ENCODE measurements at regions not wholly inside any gene's neighbourhood (a gene's known extent, or its start where the extent isn't known, plus 50 kb on each side); places are given as distances from the start of the nearest gene placed in this dataset.

DNA sequence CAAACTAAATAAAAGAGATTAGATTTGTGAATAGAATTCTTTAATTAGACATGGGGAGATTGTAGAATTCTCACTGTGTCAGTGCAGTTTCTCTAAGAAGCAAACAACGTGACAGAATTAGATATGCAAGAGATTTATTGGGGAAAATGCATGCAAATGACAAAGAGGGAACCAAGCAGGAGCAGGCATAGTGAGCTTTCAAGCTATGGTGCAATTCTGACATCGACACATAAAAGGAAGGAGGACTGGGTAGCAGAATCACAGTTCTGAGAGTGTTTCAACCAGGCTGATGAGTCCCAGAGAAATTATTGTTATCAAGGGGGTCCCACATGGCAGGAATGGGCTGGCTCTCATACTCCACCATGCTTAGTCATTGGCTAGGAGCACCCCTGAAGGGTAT lies 338.4 kb downstream of the FIGN start:
- TF ChIP-seq, protein P1, sequence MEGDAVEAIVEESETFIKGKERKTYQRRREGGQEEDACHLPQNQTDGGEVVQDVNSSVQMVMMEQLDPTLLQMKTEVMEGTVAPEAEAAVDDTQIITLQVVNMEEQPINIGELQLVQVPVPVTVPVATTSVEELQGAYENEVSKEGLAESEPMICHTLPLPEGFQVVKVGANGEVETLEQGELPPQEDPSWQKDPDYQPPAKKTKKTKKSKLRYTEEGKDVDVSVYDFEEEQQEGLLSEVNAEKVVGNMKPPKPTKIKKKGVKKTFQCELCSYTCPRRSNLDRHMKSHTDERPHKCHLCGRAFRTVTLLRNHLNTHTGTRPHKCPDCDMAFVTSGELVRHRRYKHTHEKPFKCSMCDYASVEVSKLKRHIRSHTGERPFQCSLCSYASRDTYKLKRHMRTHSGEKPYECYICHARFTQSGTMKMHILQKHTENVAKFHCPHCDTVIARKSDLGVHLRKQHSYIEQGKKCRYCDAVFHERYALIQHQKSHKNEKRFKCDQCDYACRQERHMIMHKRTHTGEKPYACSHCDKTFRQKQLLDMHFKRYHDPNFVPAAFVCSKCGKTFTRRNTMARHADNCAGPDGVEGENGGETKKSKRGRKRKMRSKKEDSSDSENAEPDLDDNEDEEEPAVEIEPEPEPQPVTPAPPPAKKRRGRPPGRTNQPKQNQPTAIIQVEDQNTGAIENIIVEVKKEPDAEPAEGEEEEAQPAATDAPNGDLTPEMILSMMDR (IDR thresholded peaks at IDR 0.05; ENCODE audit: unreplicated experiment), result no peak
- H3K36me3 Mint-ChIP-seq (ENCODE audit: insufficient read depth, unreplicated experiment), result no peaks in the 10 kb centered on the region
- H3K4me3 Mint-ChIP-seq (ENCODE audit: low read depth, unreplicated experiment), result no peak overlapping the region
- H3K27ac Mint-ChIP-seq (ENCODE audit: unreplicated experiment), result no peak overlapping the region
- intact Hi-C loops (cut with micrococcal nuclease; ENCODE audit: unreplicated experiment), result no loop called here
- no peak for DNase-seq
- no peaks in the 10 kb centered on the region for H3K27me3 Mint-ChIP-seq (ENCODE audit: unreplicated experiment)
- H3K4me1 Mint-ChIP-seq (ENCODE audit: low read depth, unreplicated experiment), result peaks cover 7% of the 10 kb centered on the region
- H3K9me3 Mint-ChIP-seq (ENCODE audit: low read depth, unreplicated experiment), result no peaks in the 10 kb centered on the region
- BruUV-seq (replicated peaks), result no TSS peak
- CTCF ChIA-PET, result no interaction called here

DNA sequence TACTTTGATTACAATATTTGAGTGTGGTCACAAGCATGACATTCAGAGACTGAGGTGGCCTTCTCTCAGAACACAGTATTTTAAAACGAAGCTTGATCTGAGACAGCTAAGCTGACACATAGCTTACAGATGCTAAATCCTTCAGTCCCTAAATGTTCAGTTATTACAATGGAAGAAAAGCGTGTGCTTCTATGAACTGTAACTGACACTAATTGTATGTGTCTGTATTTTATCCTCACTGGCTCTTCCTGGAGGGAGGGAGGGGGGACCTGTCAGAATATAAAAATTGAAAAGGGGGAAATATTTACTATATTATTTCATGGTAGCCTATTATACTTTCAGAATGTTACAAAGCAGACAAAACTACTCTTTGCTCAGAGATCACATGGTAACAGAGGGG lies 340.2 kb downstream of the FIGN start:
- Mint-ChIP-seq H3K36me3 (ENCODE audit: insufficient read depth, unreplicated experiment) (no peaks in the 10 kb centered on the region), H3K4me3 (ENCODE audit: low read depth, unreplicated experiment) (no peak overlapping the region), H3K27me3 (ENCODE audit: unreplicated experiment) (no peaks in the 10 kb centered on the region), H3K4me1 (ENCODE audit: low read depth, unreplicated experiment) (no peaks in the 10 kb centered on the region), H3K9me3 (ENCODE audit: low read depth, unreplicated experiment) (no peaks in the 10 kb centered on the region), H3K27ac (ENCODE audit: unreplicated experiment) (no peak overlapping the region)
- no TSS peak for BruUV-seq (replicated peaks)
- CTCF ChIA-PET, result interaction anchor here (1.1 kb wide), 1 partner anchor 16 kb away, joined by 3 read pairs; no protein-coding TSS in a partner anchor
- TF ChIP-seq, protein P1 (IDR thresholded peaks at IDR 0.05; ENCODE audit: unreplicated experiment), result no peak
- DNase-seq, result no peak
- intact Hi-C loops (cut with micrococcal nuclease; ENCODE audit: unreplicated experiment), result no loop called here

DNA sequence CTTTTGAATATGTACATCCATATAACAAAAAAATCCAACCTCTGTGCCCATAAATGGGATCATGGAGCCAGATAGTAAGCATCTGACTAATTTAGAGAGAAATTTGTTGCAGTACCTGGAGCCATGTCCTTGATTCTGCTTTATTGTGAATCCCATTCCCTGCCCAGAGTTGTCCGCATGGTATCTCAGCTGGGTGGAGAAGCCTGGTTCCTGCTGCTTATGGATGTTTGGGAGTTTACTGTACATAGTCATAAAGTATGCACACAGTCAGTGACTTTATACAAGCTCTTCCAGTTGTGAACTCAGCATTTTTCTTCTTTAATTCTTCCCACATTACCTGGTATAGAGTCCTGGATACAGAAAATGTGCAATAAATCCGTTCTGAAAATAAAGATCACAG lies 346.0 kb downstream of the FIGN start:
- Mint-ChIP-seq H3K36me3 (ENCODE audit: insufficient read depth, unreplicated experiment) (no peaks in the 10 kb centered on the region), H3K4me3 (ENCODE audit: low read depth, unreplicated experiment) (no peak overlapping the region), H3K9me3 (ENCODE audit: low read depth, unreplicated experiment) (no peaks in the 10 kb centered on the region), H3K4me1 (ENCODE audit: low read depth, unreplicated experiment) (no peaks in the 10 kb centered on the region), H3K27ac (ENCODE audit: unreplicated experiment) (no peak overlapping the region), H3K27me3 (ENCODE audit: unreplicated experiment) (no peaks in the 10 kb centered on the region)
- CTCF ChIA-PET, result no interaction called here
- intact Hi-C loops (cut with micrococcal nuclease; ENCODE audit: unreplicated experiment), result no loop called here
- TF ChIP-seq, protein P1 (IDR thresholded peaks at IDR 0.05; ENCODE audit: unreplicated experiment), result no peak
- no peak for DNase-seq
- no TSS peak for BruUV-seq (replicated peaks)

DNA sequence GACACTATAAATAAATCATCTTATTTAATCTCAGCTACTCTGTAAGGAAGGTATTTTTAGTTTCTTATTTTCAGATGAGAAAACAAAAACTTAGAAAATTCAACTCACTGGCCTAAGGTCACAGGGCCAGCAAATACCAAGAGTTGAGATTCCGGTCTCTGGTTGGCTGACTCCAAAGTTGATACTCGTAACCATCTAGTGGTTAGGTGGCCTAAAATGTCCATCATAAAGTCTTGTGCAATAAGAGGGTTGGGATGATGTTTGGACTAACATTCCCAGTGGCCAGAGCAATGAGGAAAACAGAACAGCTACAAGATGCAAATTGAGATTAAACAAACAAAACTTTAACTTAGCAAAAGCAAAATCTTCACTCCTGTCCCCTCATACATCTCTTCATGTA lies 360.3 kb downstream of the FIGN start:
- BruUV-seq (replicated peaks), result no TSS peak
- DNase-seq, result no peak
- H3K4me1 Mint-ChIP-seq (ENCODE audit: low read depth, unreplicated experiment), result no peaks in the 10 kb centered on the region

More for the DNA sequence above, 360.3 kb downstream of the FIGN start:
- CTCF ChIA-PET, result no interaction called here
- TF ChIP-seq, protein P1 (IDR thresholded peaks at IDR 0.05; ENCODE audit: unreplicated experiment), result no peak
- H3K27me3 Mint-ChIP-seq (ENCODE audit: unreplicated experiment), result no peaks in the 10 kb centered on the region
- no peaks in the 10 kb centered on the region for H3K9me3 Mint-ChIP-seq (ENCODE audit: low read depth, unreplicated experiment)
- no peak overlapping the region for H3K27ac Mint-ChIP-seq (ENCODE audit: unreplicated experiment)
- H3K4me3 Mint-ChIP-seq (ENCODE audit: low read depth, unreplicated experiment), result no peak overlapping the region
- H3K36me3 Mint-ChIP-seq (ENCODE audit: insufficient read depth, unreplicated experiment), result no peaks in the 10 kb centered on the region
- intact Hi-C loops (cut with micrococcal nuclease; ENCODE audit: unreplicated experiment), result no loop called here

Measured in Calu3 (cell line).